D721Med (cell line): ENCODE measurements at regions not wholly inside any gene's neighbourhood (a gene's known extent, or its start where the extent isn't known, plus 50 kb on each side); places are given as distances from the start of the nearest gene placed in this dataset.

Experiments
- DNase-seq: peaks from one replicate; pipeline ENCODE4 v3.0.0; 2011; ENCODE audit warnings: low spot score; ENCODE audit not compliant: insufficient read length
- FAIRE-seq: peaks from 2 replicates; lab custom pipeline; 2011; peaks lifted over from hg19 to GRCh38; lab: Jason Lieb, UNC
- CTCF ChIP-seq: IDR thresholded peaks from 2 replicates; pipeline ENCODE4 v1.5.1; 2012; ENCODE audit warnings: mild to moderate bottlenecking, control low read depth; ENCODE audit not compliant: insufficient read depth; ENCODE audit errors: missing control alignments

GRCh38 chr19:27674701-27675100, 1538.2 kb downstream of the UQCRFS1 start:
- FAIRE-seq (no peak), DNase-seq (no peak)

GRCh38 chr19:27673986-27674385, 1539.0 kb downstream of the UQCRFS1 start:
- TF ChIP-seq CTCF: no peak
- no peak for DNase-seq
- no peak for FAIRE-seq

More at GRCh38 chr19:27674701-27675100, 1538.2 kb downstream of the UQCRFS1 start:
- no peak for TF ChIP-seq CTCF

GRCh38 chr19:27672309-27673047, 1540.5 kb downstream of the UQCRFS1 start:
- FAIRE-seq (no peak), DNase-seq (no peak)

GRCh38 chr19:27671876-27672275, 1541.1 kb downstream of the UQCRFS1 start:
- DNase-seq (no peak), FAIRE-seq (no peak)
- TF ChIP-seq CTCF: no peak

More at GRCh38 chr19:27672309-27673047, 1540.5 kb downstream of the UQCRFS1 start:
- no peak for TF ChIP-seq CTCF

- no peak for TF ChIP-seq CTCF
- FAIRE-seq (no peak), DNase-seq (no peak)
Measured at GRCh38 chr19:27660428-27660827, 1552.5 kb downstream of the UQCRFS1 start.

- TF ChIP-seq CTCF: no peak
- FAIRE-seq: no peak
- DNase-seq: no peak
Measured at GRCh38 chr19:27657271-27658051, 1555.5 kb downstream of the UQCRFS1 start.
